ENCODE measurements at regions not wholly inside any gene's neighbourhood (a gene's known extent, or its start where the extent isn't known, plus 50 kb on each side); places are given as distances from the start of the nearest gene placed in this dataset.

GRCh38 chrX:63506320-63506719, 155.2 kb upstream of the SPIN4 start:
- Histone ChIP-seq H2BK120ac (ENCODE audit: insufficient read depth, low read length, poor library complexity) (no peak overlapping the region), H3K14ac (ENCODE audit: low read length) (no peak overlapping the region), H3K4me1 (ENCODE audit: control insufficient read depth in 1 of 2, insufficient read depth in 2 of 2, low read length in 2 of 2) (no peaks in the 10 kb centered on the region), H3K4ac (ENCODE audit: low read depth, low read length) (no peak overlapping the region), H3K27ac (ENCODE audit: low read depth, low read length) (no peak overlapping the region), H3K18ac (ENCODE audit: low read length) (no peak overlapping the region), H4K8ac (ENCODE audit: low read depth, low read length) (no peak overlapping the region), H3K79me2 (ENCODE audit: control insufficient read depth, insufficient read depth, low read length, poor library complexity) (no peaks in the 10 kb centered on the region), H4K12ac (ENCODE audit: low read depth, low read length) (no peak overlapping the region), H3K9ac (ENCODE audit: low read length) (no peak overlapping the region), H3K23ac (ENCODE audit: low read length) (no peak overlapping the region), H3K4me2 (ENCODE audit: low read length) (no peak overlapping the region), H2AK5ac (ENCODE audit: low read length) (no peak overlapping the region), H3K9me3 (ENCODE audit: insufficient read depth, low read depth, low read length) (no peaks in the 10 kb centered on the region), H2BK5ac (ENCODE audit: low read depth, low read length, poor library complexity) (peak overlapping the region; percentile 7), H3K36me3 (ENCODE audit: control insufficient read depth in 1 of 2, insufficient read depth in 2 of 2, low read length in 2 of 2) (no peaks in the 10 kb centered on the region), H3K27me3 (ENCODE audit: insufficient read depth, low read length) (no peaks in the 10 kb centered on the region), H3K4me3 (ENCODE audit: low read depth, low read length) (no peak overlapping the region), H3K79me1 (ENCODE audit: low read length) (no peaks in the 10 kb centered on the region), H2AFZ (ENCODE audit: insufficient read depth, low read length, poor library complexity) (no peak overlapping the region), H4K91ac (ENCODE audit: low read depth, low read length) (no peak overlapping the region), H2BK12ac (ENCODE audit: low read length) (no peak overlapping the region)
- peak in 1 of 2 donors; percentile 14 for DNase-seq
- whole genome bisulfite sequencing (ENCODE audit: extremely low coverage, insufficient coverage, insufficient read length): no CpG with 5 or more reads among the region's 1 CpG

- no peak overlapping the region for H4K12ac ChIP-seq (ENCODE audit: low read depth, low read length)
- no peaks in the 10 kb centered on the region for H3K79me1 ChIP-seq (ENCODE audit: low read length)
- no peak overlapping the region for H2AK5ac ChIP-seq (ENCODE audit: low read length)
- H3K4me1 ChIP-seq (ENCODE audit: control insufficient read depth in 1 of 2, insufficient read depth in 2 of 2, low read length in 2 of 2): no peaks in the 10 kb centered on the region
- H3K23ac ChIP-seq (ENCODE audit: low read length): no peak overlapping the region
- WGBS (ENCODE audit: extremely low coverage, insufficient coverage, insufficient read length): no CpG with 5 or more reads among the region's 1 CpG
- no peaks in the 10 kb centered on the region for H3K79me2 ChIP-seq (ENCODE audit: control insufficient read depth, insufficient read depth, low read length, poor library complexity)
- peak overlapping the region; percentile 41 for H3K27ac ChIP-seq (ENCODE audit: low read depth, low read length)
- no peaks in the 10 kb centered on the region for H3K36me3 ChIP-seq (ENCODE audit: control insufficient read depth in 1 of 2, insufficient read depth in 2 of 2, low read length in 2 of 2)
- H3K18ac ChIP-seq (ENCODE audit: low read length): no peak overlapping the region
- H3K4me3 ChIP-seq (ENCODE audit: low read depth, low read length): no peak overlapping the region
- H2BK120ac ChIP-seq (ENCODE audit: insufficient read depth, low read length, poor library complexity): no peak overlapping the region
- H2BK12ac ChIP-seq (ENCODE audit: low read length): no peak overlapping the region
- H2AFZ ChIP-seq (ENCODE audit: insufficient read depth, low read length, poor library complexity): no peak overlapping the region
- H3K4me2 ChIP-seq (ENCODE audit: low read length): peak overlapping the region; percentile 30
- no peak overlapping the region for H3K4ac ChIP-seq (ENCODE audit: low read depth, low read length)
- H3K9ac ChIP-seq (ENCODE audit: low read length): no peak overlapping the region
- H3K9me3 ChIP-seq (ENCODE audit: insufficient read depth, low read depth, low read length): no peaks in the 10 kb centered on the region
- H3K27me3 ChIP-seq (ENCODE audit: insufficient read depth, low read length): no peaks in the 10 kb centered on the region
- H4K8ac ChIP-seq (ENCODE audit: low read depth, low read length): no peak overlapping the region
- no peak overlapping the region for H2BK5ac ChIP-seq (ENCODE audit: low read depth, low read length, poor library complexity)
- DNase-seq: peak in 1 of 2 donors; percentile 21
- H3K14ac ChIP-seq (ENCODE audit: low read length): no peak overlapping the region
- no peak overlapping the region for H4K91ac ChIP-seq (ENCODE audit: low read depth, low read length)
These were observed 152.4 kb upstream of the SPIN4 start for GRCh38 chrX:63503541-63503940.

- no peak overlapping the region for H3K23ac ChIP-seq (ENCODE audit: low read length)
- H3K9ac ChIP-seq (ENCODE audit: low read length): no peak overlapping the region
- H3K27me3 ChIP-seq (ENCODE audit: insufficient read depth, low read length): no peaks in the 10 kb centered on the region
- H3K79me2 ChIP-seq (ENCODE audit: control insufficient read depth, insufficient read depth, low read length, poor library complexity): no peaks in the 10 kb centered on the region
- H2BK12ac ChIP-seq (ENCODE audit: low read length): peak overlapping the region; percentile 52
- no CpG with 5 or more reads among the region's 4 CpGs for WGBS (ENCODE audit: extremely low coverage, insufficient coverage, insufficient read length)
- H3K9me3 ChIP-seq (ENCODE audit: insufficient read depth, low read depth, low read length): no peaks in the 10 kb centered on the region
- H3K4ac ChIP-seq (ENCODE audit: low read depth, low read length): no peak overlapping the region
- H3K27ac ChIP-seq (ENCODE audit: low read depth, low read length): peak overlapping the region; percentile 26
- no peak overlapping the region for H4K91ac ChIP-seq (ENCODE audit: low read depth, low read length)
- peak in 1 of 2 donors; percentile 21 for DNase-seq
- no peak overlapping the region for H3K18ac ChIP-seq (ENCODE audit: low read length)
- H3K36me3 ChIP-seq (ENCODE audit: control insufficient read depth in 1 of 2, insufficient read depth in 2 of 2, low read length in 2 of 2): peaks cover 0 to 6% of the 10 kb centered on the region in 2 experiments
- H3K4me1 ChIP-seq (ENCODE audit: control insufficient read depth in 1 of 2, insufficient read depth in 2 of 2, low read length in 2 of 2): peaks cover 3 to 4% of the 10 kb centered on the region in 2 experiments
- H3K14ac ChIP-seq (ENCODE audit: low read length): no peak overlapping the region
- no peak overlapping the region for H4K12ac ChIP-seq (ENCODE audit: low read depth, low read length)
- H2BK5ac ChIP-seq (ENCODE audit: low read depth, low read length, poor library complexity): no peak overlapping the region
- no peak overlapping the region for H2BK120ac ChIP-seq (ENCODE audit: insufficient read depth, low read length, poor library complexity)
- no peaks in the 10 kb centered on the region for H3K79me1 ChIP-seq (ENCODE audit: low read length)
- no peak overlapping the region for H2AFZ ChIP-seq (ENCODE audit: insufficient read depth, low read length, poor library complexity)
- no peak overlapping the region for H4K8ac ChIP-seq (ENCODE audit: low read depth, low read length)
- no peak overlapping the region for H3K4me2 ChIP-seq (ENCODE audit: low read length)
- no peak overlapping the region for H2AK5ac ChIP-seq (ENCODE audit: low read length)
- H3K4me3 ChIP-seq (ENCODE audit: low read depth, low read length): no peak overlapping the region
These were observed 137.6 kb upstream of the SPIN4 start for GRCh38 chrX:63488546-63489373.

- H3K14ac ChIP-seq (ENCODE audit: low read length): no peak overlapping the region
- no peak for DNase-seq
These were observed 124.1 kb upstream of the SPIN4 start for GRCh38 chrX:63475200-63475599.

More at GRCh38 chrX:63475200-63475599, 124.1 kb upstream of the SPIN4 start:
- H3K9me3 ChIP-seq (ENCODE audit: insufficient read depth, low read depth, low read length): peaks cover 1% of the 10 kb centered on the region
- H3K4me2 ChIP-seq (ENCODE audit: low read length): no peak overlapping the region
- H2BK120ac ChIP-seq (ENCODE audit: insufficient read depth, low read length, poor library complexity): no peak overlapping the region
- no peak overlapping the region for H3K18ac ChIP-seq (ENCODE audit: low read length)
- no peak overlapping the region for H2BK5ac ChIP-seq (ENCODE audit: low read depth, low read length, poor library complexity)
- no peaks in the 10 kb centered on the region for H3K79me2 ChIP-seq (ENCODE audit: control insufficient read depth, insufficient read depth, low read length, poor library complexity)
- no peaks in the 10 kb centered on the region for H3K27me3 ChIP-seq (ENCODE audit: insufficient read depth, low read length)
- H3K4me1 ChIP-seq (ENCODE audit: control insufficient read depth in 1 of 2, insufficient read depth in 2 of 2, low read length in 2 of 2): no peaks in the 10 kb centered on the region
- no peak overlapping the region for H4K8ac ChIP-seq (ENCODE audit: low read depth, low read length)
- peaks cover 1 to 6% of the 10 kb centered on the region in 2 experiments for H3K36me3 ChIP-seq (ENCODE audit: control insufficient read depth in 1 of 2, insufficient read depth in 2 of 2, low read length in 2 of 2)
- H3K23ac ChIP-seq (ENCODE audit: low read length): no peak overlapping the region
- no peak overlapping the region for H3K4ac ChIP-seq (ENCODE audit: low read depth, low read length)
- H3K79me1 ChIP-seq (ENCODE audit: low read length): no peaks in the 10 kb centered on the region
- no CpG with 5 or more reads among the region's 1 CpG for whole genome bisulfite sequencing (ENCODE audit: extremely low coverage, insufficient coverage, insufficient read length)
- no peak overlapping the region for H3K4me3 ChIP-seq (ENCODE audit: low read depth, low read length)
- no peak overlapping the region for H2AFZ ChIP-seq (ENCODE audit: insufficient read depth, low read length, poor library complexity)
- no peak overlapping the region for H2AK5ac ChIP-seq (ENCODE audit: low read length)
- no peak overlapping the region for H4K91ac ChIP-seq (ENCODE audit: low read depth, low read length)
- H2BK12ac ChIP-seq (ENCODE audit: low read length): no peak overlapping the region
- no peak overlapping the region for H4K12ac ChIP-seq (ENCODE audit: low read depth, low read length)
- no peak overlapping the region for H3K9ac ChIP-seq (ENCODE audit: low read length)
- no peak overlapping the region for H3K27ac ChIP-seq (ENCODE audit: low read depth, low read length)

All from trophoblast cell (in vitro differentiated cells and primary cell).